HG03097 (cell line): ENCODE measurements at regions not wholly inside any gene's neighbourhood (a gene's known extent, or its start where the extent isn't known, plus 50 kb on each side); places are given as distances from the start of the nearest gene placed in this dataset.
"Not testable (repeated sequence)": the region's sequence is repeated elsewhere in the genome, so short reads cannot be mapped to it uniquely, and the experiment has no call there.

Experiments used
- ATAC-seq: cut with Tn5 transposase; IDR thresholded peaks from one replicate; pipeline ENCODE4 v1.9.1; 2021; ENCODE audit not compliant: unreplicated experiment, low FRiP score

- ATAC-seq = no peak
Measured at GRCh38 chr10:109022417-109023049, 900.8 kb downstream of the XPNPEP1 start.

GRCh38 chr10:109019001-109019424 lies 904.3 kb downstream of the XPNPEP1 start:
- no peak for ATAC-seq

GRCh38 chr10:109007514-109007913 lies 915.8 kb downstream of the XPNPEP1 start:
- no peak for ATAC-seq

GRCh38 chr10:108990441-108990840 lies 932.9 kb downstream of the XPNPEP1 start:
- no peak for ATAC-seq

- ATAC-seq = no peak
Measured at GRCh38 chr10:108989976-108990375, 933.3 kb downstream of the XPNPEP1 start.

GRCh38 chr10:108982159-108982558 lies 941.2 kb downstream of the XPNPEP1 start:
- no peak for ATAC-seq

GRCh38 chr10:108980869-108981268 lies 942.4 kb downstream of the XPNPEP1 start:
- ATAC-seq = no peak

- no peak for ATAC-seq
Measured at GRCh38 chr10:108975459-108976058, 947.8 kb downstream of the XPNPEP1 start.

- ATAC-seq = no peak
Measured at GRCh38 chr10:108970016-108970415, 953.3 kb downstream of the XPNPEP1 start.

GRCh38 chr10:108966411-108966810 lies 956.9 kb downstream of the XPNPEP1 start:
- no peak for ATAC-seq

- ATAC-seq = no peak
Measured at GRCh38 chr10:108966005-108966404, 957.3 kb downstream of the XPNPEP1 start.

GRCh38 chr10:108962172-108962571 lies 961.1 kb downstream of the XPNPEP1 start:
- no peak for ATAC-seq

- ATAC-seq = no peak
Measured at GRCh38 chr10:108957681-108958080, 965.6 kb downstream of the XPNPEP1 start.

GRCh38 chr10:108956149-108956548 lies 967.2 kb downstream of the XPNPEP1 start:
- ATAC-seq = no peak

GRCh38 chr10:108920029-108920428 lies 1003.3 kb downstream of the XPNPEP1 start:
- ATAC-seq = not testable (repeated sequence)

- no peak for ATAC-seq
Measured at GRCh38 chr10:108913300-108913699, 1010.0 kb downstream of the XPNPEP1 start.

GRCh38 chr10:108911814-108912541 lies 1011.3 kb downstream of the XPNPEP1 start:
- peak; percentile 95 for ATAC-seq

GRCh38 chr10:108908096-108908495 lies 1015.2 kb downstream of the XPNPEP1 start:
- ATAC-seq = no peak

- no peak for ATAC-seq
Measured at GRCh38 chr10:108905821-108906220, 1017.5 kb downstream of the XPNPEP1 start.

- no peak for ATAC-seq
Measured at GRCh38 chr10:108905171-108905570, 1018.1 kb downstream of the XPNPEP1 start.

GRCh38 chr10:108904163-108904838 lies 1019.0 kb downstream of the XPNPEP1 start:
- no peak for ATAC-seq
